ENCODE measurements at regions not wholly inside any gene's neighbourhood (a gene's known extent, or its start where the extent isn't known, plus 50 kb on each side); places are given as distances from the start of the nearest gene placed in this dataset.

- TF ChIP-seq, protein P1, sequence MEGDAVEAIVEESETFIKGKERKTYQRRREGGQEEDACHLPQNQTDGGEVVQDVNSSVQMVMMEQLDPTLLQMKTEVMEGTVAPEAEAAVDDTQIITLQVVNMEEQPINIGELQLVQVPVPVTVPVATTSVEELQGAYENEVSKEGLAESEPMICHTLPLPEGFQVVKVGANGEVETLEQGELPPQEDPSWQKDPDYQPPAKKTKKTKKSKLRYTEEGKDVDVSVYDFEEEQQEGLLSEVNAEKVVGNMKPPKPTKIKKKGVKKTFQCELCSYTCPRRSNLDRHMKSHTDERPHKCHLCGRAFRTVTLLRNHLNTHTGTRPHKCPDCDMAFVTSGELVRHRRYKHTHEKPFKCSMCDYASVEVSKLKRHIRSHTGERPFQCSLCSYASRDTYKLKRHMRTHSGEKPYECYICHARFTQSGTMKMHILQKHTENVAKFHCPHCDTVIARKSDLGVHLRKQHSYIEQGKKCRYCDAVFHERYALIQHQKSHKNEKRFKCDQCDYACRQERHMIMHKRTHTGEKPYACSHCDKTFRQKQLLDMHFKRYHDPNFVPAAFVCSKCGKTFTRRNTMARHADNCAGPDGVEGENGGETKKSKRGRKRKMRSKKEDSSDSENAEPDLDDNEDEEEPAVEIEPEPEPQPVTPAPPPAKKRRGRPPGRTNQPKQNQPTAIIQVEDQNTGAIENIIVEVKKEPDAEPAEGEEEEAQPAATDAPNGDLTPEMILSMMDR (conservative IDR thresholded peaks at IDR 0.05 in 1 of 2, IDR thresholded peaks at IDR 0.05 in 1 of 2; ENCODE audit: low read depth in 1 of 2, low read length in 2 of 2) = no peak
- no peak for TF ChIP-seq EZH2 (IDR thresholded peaks at IDR 0.05; ENCODE audit: low read length, missing control alignments)
Measured at GRCh38 chr2:13005761-13006335, 289.1 kb downstream of the TRIB2 start.
